Keratinocyte (primary cell): ENCODE measurements at regions not wholly inside any gene's neighbourhood (a gene's known extent, or its start where the extent isn't known, plus 50 kb on each side); places are given as distances from the start of the nearest gene placed in this dataset.

ENCODE experiments used
- CTCF ChIP-seq, 3 experiments: IDR thresholded peaks in 1 of 3; conservative IDR thresholded peaks in 1 of 3; optimal IDR thresholded peaks in 1 of 3; 2 replicates in 2 of 3; 3 replicates in 1 of 3; pipeline versions ENCODE3 to v1.5.1; 2011; ENCODE audit warnings: low read length in 3 of 3, mild to moderate bottlenecking in 3 of 3, moderate library complexity in 2 of 3, control low read depth in 1 of 3, inconsistent platforms in 1 of 3; ENCODE audit not compliant: insufficient read depth in 2 of 3; ENCODE audit errors: extremely low read depth in 1 of 3
- EZH2 ChIP-seq: IDR thresholded peaks from one replicate; pipeline ENCODE4 v1.6.1; 2012; ENCODE audit warnings: inconsistent platforms, mild to moderate bottlenecking, low read length, moderate library complexity

- TF ChIP-seq CTCF (optimal IDR thresholded peaks at IDR 0.05 in 1 of 3, IDR thresholded peaks at IDR 0.05 in 1 of 3, conservative IDR thresholded peaks at IDR 0.05 in 1 of 3; ENCODE audit: extremely low read depth in 1 of 3, insufficient read depth in 2 of 3, low read length in 3 of 3) (no peak), EZH2 (no peak)
Observed at GRCh38 chr12:90520002-90520734, 434.8 kb downstream of the CCER1 start.
